ENCODE measurements at regions not wholly inside any gene's neighbourhood (a gene's known extent, or its start where the extent isn't known, plus 50 kb on each side); places are given as distances from the start of the nearest gene placed in this dataset.
"Not testable (repeated sequence)": the region's sequence is repeated elsewhere in the genome, so short reads cannot be mapped to it uniquely, and the experiment has no call there.

DNA sequence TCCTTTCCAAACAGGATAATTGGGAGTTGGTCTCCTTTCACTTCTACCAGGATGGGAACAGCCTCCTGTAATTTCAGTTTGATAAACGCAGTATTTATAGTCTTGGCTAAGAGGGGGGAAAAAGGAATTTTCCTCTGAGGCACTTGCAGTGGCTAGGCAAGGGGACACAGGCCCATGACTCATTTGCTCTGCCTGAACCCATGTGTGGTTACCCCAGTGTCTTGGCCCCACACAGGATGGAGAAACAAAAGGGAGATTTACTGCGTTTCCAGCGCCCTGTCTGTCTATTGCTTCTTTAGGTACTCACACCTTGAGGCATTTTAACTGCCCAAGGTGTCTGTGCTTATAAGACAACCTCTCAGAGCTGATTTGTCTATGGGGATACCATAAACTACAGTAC is 74.8 kb upstream of the NEDD9 start:
- no peak for DNase-seq (ENCODE audit: extremely low read depth, insufficient read length)
- Histone ChIP-seq H3K4me3 (replicated peaks; ENCODE audit: low read depth, low read length) (no peak overlapping the region), H3K27me3 (replicated peaks; ENCODE audit: control insufficient read depth, insufficient read depth, low read length) (no peaks in the 10 kb centered on the region), H3K36me3 (ENCODE audit: control insufficient read depth, insufficient read depth, low read length) (peaks cover 1% of the 10 kb centered on the region; the same call in 1 of the 2 replicates)
- TF ChIP-seq, protein P1, sequence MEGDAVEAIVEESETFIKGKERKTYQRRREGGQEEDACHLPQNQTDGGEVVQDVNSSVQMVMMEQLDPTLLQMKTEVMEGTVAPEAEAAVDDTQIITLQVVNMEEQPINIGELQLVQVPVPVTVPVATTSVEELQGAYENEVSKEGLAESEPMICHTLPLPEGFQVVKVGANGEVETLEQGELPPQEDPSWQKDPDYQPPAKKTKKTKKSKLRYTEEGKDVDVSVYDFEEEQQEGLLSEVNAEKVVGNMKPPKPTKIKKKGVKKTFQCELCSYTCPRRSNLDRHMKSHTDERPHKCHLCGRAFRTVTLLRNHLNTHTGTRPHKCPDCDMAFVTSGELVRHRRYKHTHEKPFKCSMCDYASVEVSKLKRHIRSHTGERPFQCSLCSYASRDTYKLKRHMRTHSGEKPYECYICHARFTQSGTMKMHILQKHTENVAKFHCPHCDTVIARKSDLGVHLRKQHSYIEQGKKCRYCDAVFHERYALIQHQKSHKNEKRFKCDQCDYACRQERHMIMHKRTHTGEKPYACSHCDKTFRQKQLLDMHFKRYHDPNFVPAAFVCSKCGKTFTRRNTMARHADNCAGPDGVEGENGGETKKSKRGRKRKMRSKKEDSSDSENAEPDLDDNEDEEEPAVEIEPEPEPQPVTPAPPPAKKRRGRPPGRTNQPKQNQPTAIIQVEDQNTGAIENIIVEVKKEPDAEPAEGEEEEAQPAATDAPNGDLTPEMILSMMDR (IDR thresholded peaks at IDR 0.05; ENCODE audit: insufficient read depth, low read length, poor library complexity, severe bottlenecking), result no peak

DNA sequence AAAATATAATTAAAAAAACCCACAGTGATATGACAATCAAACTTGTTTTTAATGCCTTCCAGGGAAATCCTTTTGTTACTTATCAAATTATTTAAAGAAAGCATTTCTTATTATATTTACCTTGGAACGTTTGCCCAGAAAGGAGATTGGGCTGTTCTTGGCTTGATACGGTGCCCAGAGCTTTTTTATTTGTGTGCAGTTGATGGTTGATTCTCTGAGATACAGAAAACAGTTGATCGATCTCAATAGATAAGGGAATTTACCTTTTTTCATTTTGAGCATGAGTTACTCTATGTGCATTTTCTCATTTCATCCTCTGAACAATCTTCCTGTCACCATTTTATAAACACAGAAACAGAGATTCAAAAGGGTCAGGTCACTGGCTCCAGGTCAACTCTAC is 72.5 kb upstream of the NEDD9 start:
- no peaks in the 10 kb centered on the region for H3K36me3 ChIP-seq (ENCODE audit: control insufficient read depth, insufficient read depth, low read length)
- TF ChIP-seq, protein P1 (IDR thresholded peaks at IDR 0.05; ENCODE audit: insufficient read depth, low read length, poor library complexity, severe bottlenecking), result no peak
- H3K4me3 ChIP-seq (replicated peaks; ENCODE audit: low read depth, low read length), result no peak overlapping the region
- H3K27me3 ChIP-seq (replicated peaks; ENCODE audit: control insufficient read depth, insufficient read depth, low read length), result no peaks in the 10 kb centered on the region
- DNase-seq (ENCODE audit: extremely low read depth, insufficient read length), result no peak

- H3K27me3 ChIP-seq (replicated peaks; ENCODE audit: control insufficient read depth, insufficient read depth, low read length); H3K36me3 ChIP-seq (ENCODE audit: control insufficient read depth, insufficient read depth, low read length); H3K4me3 ChIP-seq (replicated peaks; ENCODE audit: low read depth, low read length); DNase-seq (ENCODE audit: extremely low read depth, insufficient read length): not testable (repeated sequence)
These were observed 67.5 kb upstream of the NEDD9 start for GRCh38 chr6:11299876-11300428.

DNA sequence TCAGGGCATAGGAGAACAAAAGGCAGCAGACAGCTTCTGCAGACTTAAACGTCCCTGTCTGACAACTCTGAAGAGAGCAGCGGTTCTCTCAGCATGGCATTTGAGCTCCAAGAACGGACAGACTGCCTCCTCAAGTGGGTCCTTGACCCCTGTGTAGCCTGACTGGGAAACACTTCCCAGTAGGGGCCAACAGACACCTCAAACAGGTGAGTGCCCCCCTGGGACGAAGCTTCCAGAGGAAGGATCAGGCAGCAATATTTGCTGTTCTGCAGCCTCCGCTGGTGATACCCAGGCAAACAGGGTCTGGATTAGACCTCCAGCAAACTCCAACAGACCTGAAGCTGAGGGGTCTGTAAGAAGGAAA is 66.9 kb upstream of the NEDD9 start:
- not testable (repeated sequence) for H3K4me3 ChIP-seq (replicated peaks; ENCODE audit: low read depth, low read length); H3K36me3 ChIP-seq (ENCODE audit: control insufficient read depth, insufficient read depth, low read length); H3K27me3 ChIP-seq (replicated peaks; ENCODE audit: control insufficient read depth, insufficient read depth, low read length); DNase-seq (ENCODE audit: extremely low read depth, insufficient read length)

GRCh38 chr6:11298651-11299420 is 66.4 kb upstream of the NEDD9 start:
- DNase-seq (ENCODE audit: extremely low read depth, insufficient read length), result no peak
- no peaks in the 10 kb centered on the region for H3K27me3 ChIP-seq (replicated peaks; ENCODE audit: control insufficient read depth, insufficient read depth, low read length)
- peaks cover 10% of the 10 kb centered on the region for H3K36me3 ChIP-seq (ENCODE audit: control insufficient read depth, insufficient read depth, low read length)
- TF ChIP-seq, protein P1 (IDR thresholded peaks at IDR 0.05; ENCODE audit: insufficient read depth, low read length, poor library complexity, severe bottlenecking), result no peak
- no peak overlapping the region for H3K4me3 ChIP-seq (replicated peaks; ENCODE audit: low read depth, low read length)

GRCh38 chr6:11297376-11297729 is 64.9 kb upstream of the NEDD9 start:
- DNase-seq (ENCODE audit: extremely low read depth, insufficient read length), result no peak
- no peaks in the 10 kb centered on the region for H3K27me3 ChIP-seq (replicated peaks; ENCODE audit: control insufficient read depth, insufficient read depth, low read length)
- TF ChIP-seq, protein P1 (IDR thresholded peaks at IDR 0.05; ENCODE audit: insufficient read depth, low read length, poor library complexity, severe bottlenecking), result no peak
- H3K36me3 ChIP-seq (ENCODE audit: control insufficient read depth, insufficient read depth, low read length), result peaks cover 10% of the 10 kb centered on the region
- no peak overlapping the region for H3K4me3 ChIP-seq (replicated peaks; ENCODE audit: low read depth, low read length)
